ENCODE measurements at regions not wholly inside any gene's neighbourhood (a gene's known extent, or its start where the extent isn't known, plus 50 kb on each side); places are given as distances from the start of the nearest gene placed in this dataset.

GRCh38 chr5:158013303-158013702 lies 154.4 kb upstream of the CLINT1 start:
- H3K36me3 ChIP-seq (replicated peaks; ENCODE audit: insufficient read depth, low read length) = no peaks in the 10 kb centered on the region
- no peaks in the 10 kb centered on the region for H3F3A ChIP-seq (ENCODE audit: insufficient read depth, low read length)
- no peaks in the 10 kb centered on the region for H3K9me3 ChIP-seq (replicated peaks; ENCODE audit: insufficient read depth, low read length)
- H2AFZ ChIP-seq (ENCODE audit: low read length) = no peak overlapping the region
- DNase-seq = no peak
- H3K4me3 ChIP-seq (ENCODE audit: low read length) = no peak overlapping the region
- TF ChIP-seq EZH2 (optimal IDR thresholded peaks at IDR 0.05; ENCODE audit: low read depth, low read length) (no peak), CTCF (IDR thresholded peaks at IDR 0.05; ENCODE audit: low read length) (no peak), EZH2phosphoT487 (IDR thresholded peaks at IDR 0.05; ENCODE audit: low read length) (no peak)
- H3K79me2 ChIP-seq (ENCODE audit: low read length) = no peaks in the 10 kb centered on the region
- H3K27ac ChIP-seq (ENCODE audit: low read length) = no peak overlapping the region
- H3K9me2 ChIP-seq (replicated peaks; ENCODE audit: insufficient read depth, low read length) = no peaks in the 10 kb centered on the region
- H3K9ac ChIP-seq (ENCODE audit: low read length) = no peak overlapping the region
- no peaks in the 10 kb centered on the region for H4K20me1 ChIP-seq (ENCODE audit: insufficient read depth, low read length)
- no peaks in the 10 kb centered on the region for H3K4me1 ChIP-seq (ENCODE audit: low read length)
- no peak overlapping the region for H3K4me2 ChIP-seq (ENCODE audit: low read depth, low read length)
- no peaks in the 10 kb centered on the region for H3K27me3 ChIP-seq (replicated peaks; ENCODE audit: insufficient read depth, low read length)

- Histone ChIP-seq H3K9me2 (replicated peaks; ENCODE audit: insufficient read depth, low read length) (no peaks in the 10 kb centered on the region), H3K27me3 (replicated peaks; ENCODE audit: insufficient read depth, low read length) (no peaks in the 10 kb centered on the region), H3K27ac (ENCODE audit: low read length) (no peak overlapping the region), H3F3A (ENCODE audit: insufficient read depth, low read length) (no peaks in the 10 kb centered on the region), H3K79me2 (ENCODE audit: low read length) (no peaks in the 10 kb centered on the region), H3K36me3 (replicated peaks; ENCODE audit: insufficient read depth, low read length) (no peaks in the 10 kb centered on the region), H3K4me3 (ENCODE audit: low read length) (no peak overlapping the region), H3K4me1 (ENCODE audit: low read length) (no peaks in the 10 kb centered on the region), H3K9me3 (replicated peaks; ENCODE audit: insufficient read depth, low read length) (no peaks in the 10 kb centered on the region), H3K4me2 (ENCODE audit: low read depth, low read length) (no peak overlapping the region), H3K9ac (ENCODE audit: low read length) (no peak overlapping the region), H2AFZ (ENCODE audit: low read length) (no peak overlapping the region), H4K20me1 (ENCODE audit: insufficient read depth, low read length) (no peaks in the 10 kb centered on the region)
- no peak for DNase-seq
- TF ChIP-seq EZH2 (optimal IDR thresholded peaks at IDR 0.05; ENCODE audit: low read depth, low read length) (no peak), EZH2phosphoT487 (IDR thresholded peaks at IDR 0.05; ENCODE audit: low read length) (no peak), CTCF (IDR thresholded peaks at IDR 0.05; ENCODE audit: low read length) (no peak)
Measured at GRCh38 chr5:158011422-158011821, 152.5 kb upstream of the CLINT1 start.

GRCh38 chr5:158010831-158011230 lies 151.9 kb upstream of the CLINT1 start:
- Histone ChIP-seq H3K9me3 (replicated peaks; ENCODE audit: insufficient read depth, low read length) (no peaks in the 10 kb centered on the region), H3K4me1 (ENCODE audit: low read length) (no peaks in the 10 kb centered on the region), H3K9ac (ENCODE audit: low read length) (no peak overlapping the region), H3F3A (ENCODE audit: insufficient read depth, low read length) (no peaks in the 10 kb centered on the region), H3K27me3 (replicated peaks; ENCODE audit: insufficient read depth, low read length) (no peaks in the 10 kb centered on the region), H2AFZ (ENCODE audit: low read length) (no peak overlapping the region), H3K9me2 (replicated peaks; ENCODE audit: insufficient read depth, low read length) (no peaks in the 10 kb centered on the region), H3K36me3 (replicated peaks; ENCODE audit: insufficient read depth, low read length) (no peaks in the 10 kb centered on the region), H3K79me2 (ENCODE audit: low read length) (no peaks in the 10 kb centered on the region), H3K4me2 (ENCODE audit: low read depth, low read length) (no peak overlapping the region), H3K4me3 (ENCODE audit: low read length) (no peak overlapping the region), H4K20me1 (ENCODE audit: insufficient read depth, low read length) (no peaks in the 10 kb centered on the region), H3K27ac (ENCODE audit: low read length) (no peak overlapping the region)
- no peak for DNase-seq
- no peak for TF ChIP-seq EZH2phosphoT487 (IDR thresholded peaks at IDR 0.05; ENCODE audit: low read length)
- no peak for TF ChIP-seq CTCF (IDR thresholded peaks at IDR 0.05; ENCODE audit: low read length)
- TF ChIP-seq EZH2 (optimal IDR thresholded peaks at IDR 0.05; ENCODE audit: low read depth, low read length) = no peak

Data from MM.1S (cell line).